ENCODE measurements at regions not wholly inside any gene's neighbourhood (a gene's known extent, or its start where the extent isn't known, plus 50 kb on each side); places are given as distances from the start of the nearest gene placed in this dataset.

DNA sequence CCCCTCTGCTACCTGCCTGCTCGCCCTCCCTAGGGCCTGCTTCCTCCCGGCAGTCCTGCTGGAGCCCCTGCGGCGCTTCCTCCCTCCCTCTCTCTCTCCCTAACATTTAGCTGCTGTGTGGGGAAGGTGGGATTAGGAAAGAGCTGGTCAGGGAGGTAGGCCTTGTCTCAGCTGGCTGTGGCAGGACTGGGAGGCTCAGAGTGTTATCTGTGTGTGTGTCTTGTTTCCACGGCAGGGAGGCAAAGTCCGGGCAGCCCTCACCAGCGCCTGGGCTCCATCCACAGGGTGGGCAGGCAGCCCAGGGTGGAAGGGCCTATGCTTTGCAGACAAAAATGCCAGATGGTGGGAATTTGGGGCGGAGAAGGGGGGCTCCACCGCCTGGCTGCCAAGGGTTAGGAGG, 105.7 kb downstream of the RPS24 start:
- Mint-ChIP-seq H3K9me3 (ENCODE audit: low read depth) (no peaks in the 10 kb centered on the region), H3K27ac (no peak overlapping the region), H3K36me3 (ENCODE audit: low read depth) (no peaks in the 10 kb centered on the region), H3K4me3 (no peak overlapping the region), H3K27me3 (peaks cover 11% of the 10 kb centered on the region), H3K4me1 (no peaks in the 10 kb centered on the region)
- POLR2A ChIA-PET: no interaction called here
- DNase-seq (no peak), ATAC-seq (no peak)
- intact Hi-C loops (cut with DNase I, micrococcal nuclease): no loop called here
- CTCF ChIA-PET: no interaction called here

DNA sequence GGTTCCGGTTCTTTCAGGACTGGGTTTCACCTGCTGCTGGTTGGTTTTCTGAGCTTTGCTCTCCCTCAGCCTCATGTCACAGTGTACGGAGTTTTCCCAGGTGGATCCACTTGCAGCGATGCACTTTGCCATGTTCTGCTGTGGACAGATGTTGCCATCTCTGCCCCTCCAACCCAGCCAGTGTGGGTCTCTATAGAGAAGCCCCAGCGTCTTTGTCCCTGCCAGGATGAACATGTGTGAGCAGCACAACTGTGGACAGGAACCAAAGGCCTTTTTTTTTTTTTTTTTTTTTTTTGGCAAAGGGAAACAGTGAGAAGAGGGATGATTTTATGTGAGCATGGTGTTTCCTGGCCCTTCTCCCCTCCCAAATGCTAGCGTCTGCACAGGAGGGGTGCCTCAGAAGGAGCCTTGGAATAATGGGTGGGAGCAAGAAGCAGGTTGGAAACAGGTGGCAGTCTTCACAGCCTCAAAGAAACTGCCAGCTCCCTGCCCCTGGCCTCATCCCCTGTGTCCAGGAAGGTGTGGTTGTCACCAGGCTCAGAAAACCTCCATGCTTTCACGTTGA, 106.5 kb downstream of the RPS24 start:
- Mint-ChIP-seq H3K36me3 (ENCODE audit: low read depth) (no peaks in the 10 kb centered on the region), H3K4me1 (no peaks in the 10 kb centered on the region), H3K27me3 (peaks cover 11% of the 10 kb centered on the region), H3K4me3 (no peak overlapping the region), H3K9me3 (ENCODE audit: low read depth) (no peaks in the 10 kb centered on the region), H3K27ac (no peak overlapping the region)
- DNase-seq: no peak
- no peak for ATAC-seq
- ChIA-PET CTCF (no interaction called here), POLR2A (no interaction called here)
- intact Hi-C loops (cut with DNase I, micrococcal nuclease): no loop called here

DNA sequence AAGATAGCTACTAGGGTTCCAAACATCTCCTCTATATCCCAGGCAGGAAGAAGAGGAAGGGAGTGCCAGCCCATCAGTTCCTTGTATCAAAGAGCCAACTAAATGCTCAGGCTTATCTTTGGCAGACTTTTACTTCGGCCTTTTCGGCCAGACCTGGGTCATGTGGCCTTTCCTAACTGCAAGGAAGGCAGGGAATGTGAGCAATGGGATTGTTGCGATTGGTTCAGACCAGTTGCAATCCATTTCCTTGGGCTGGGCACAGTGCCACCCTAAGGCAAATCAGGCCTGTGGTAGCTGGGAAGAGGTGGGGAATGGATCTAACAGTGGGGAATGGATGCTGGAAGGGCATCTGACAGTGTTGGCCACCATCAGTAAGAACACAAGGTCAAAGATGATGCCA, 109.9 kb downstream of the RPS24 start:
- H3K27me3 Mint-ChIP-seq: peaks cover 10% of the 10 kb centered on the region
- POLR2A ChIA-PET: no interaction called here
- no peak overlapping the region for H3K4me3 Mint-ChIP-seq
- no peaks in the 10 kb centered on the region for H3K36me3 Mint-ChIP-seq (ENCODE audit: low read depth)
- no peak overlapping the region for H3K27ac Mint-ChIP-seq
- intact Hi-C loops (cut with DNase I, micrococcal nuclease): no loop called here
- DNase-seq (no peak), ATAC-seq (no peak)
- CTCF ChIA-PET: no interaction called here
- H3K9me3 Mint-ChIP-seq (ENCODE audit: low read depth): no peaks in the 10 kb centered on the region
- H3K4me1 Mint-ChIP-seq: no peaks in the 10 kb centered on the region

DNA sequence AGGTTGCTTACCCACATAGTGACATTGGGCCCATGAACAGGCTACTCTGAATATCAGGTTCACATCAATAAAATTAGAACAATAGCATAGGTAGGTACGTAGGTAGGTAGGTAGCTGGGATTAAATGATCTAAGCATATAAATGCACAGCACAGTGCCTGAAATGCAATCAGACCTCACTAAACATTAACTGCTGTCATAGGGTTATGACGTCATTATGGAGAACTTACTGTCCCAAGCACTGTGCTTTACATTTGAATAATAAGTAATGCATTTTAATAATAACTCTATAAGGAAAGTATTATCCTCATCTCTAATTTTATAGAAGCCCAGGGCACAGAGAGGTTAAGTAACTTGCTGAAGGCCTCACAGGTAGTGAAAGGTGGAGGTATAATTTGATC, 112.5 kb downstream of the RPS24 start:
- Mint-ChIP-seq H3K27me3 (peaks cover 6% of the 10 kb centered on the region), H3K9me3 (ENCODE audit: low read depth) (no peaks in the 10 kb centered on the region), H3K4me3 (no peak overlapping the region), H3K27ac (no peak overlapping the region), H3K36me3 (ENCODE audit: low read depth) (no peaks in the 10 kb centered on the region), H3K4me1 (no peaks in the 10 kb centered on the region)
- DNase-seq (no peak), ATAC-seq (no peak)
- intact Hi-C loops (cut with DNase I, micrococcal nuclease): no loop called here
- CTCF ChIA-PET: interaction anchor here (0.5 kb wide), 1 partner anchor 23 kb away, joined by 3 read pairs; no protein-coding TSS in a partner anchor
- POLR2A ChIA-PET: no interaction called here

DNA sequence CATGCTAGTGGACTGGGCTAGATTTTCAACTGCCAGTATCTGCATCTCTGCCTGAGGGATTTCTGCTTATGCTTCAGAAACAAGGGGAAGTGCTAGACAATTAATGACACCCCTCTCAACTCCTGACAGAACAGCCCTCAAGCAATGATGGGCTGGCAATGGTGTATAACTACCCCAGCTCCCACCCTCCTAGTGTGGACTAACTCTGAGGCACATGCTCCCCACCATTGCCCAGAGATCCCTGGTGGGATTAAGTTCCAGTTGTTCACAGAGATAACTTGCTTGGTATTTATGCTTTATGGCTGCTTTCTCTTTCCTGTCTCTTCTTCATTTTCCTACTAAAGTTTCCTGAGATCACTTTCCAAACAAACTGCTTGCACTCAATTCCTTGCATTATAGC, 113.5 kb downstream of the RPS24 start:
- no peak for DNase-seq
- Mint-ChIP-seq H3K4me3 (no peak overlapping the region), H3K4me1 (no peaks in the 10 kb centered on the region), H3K36me3 (ENCODE audit: low read depth) (no peaks in the 10 kb centered on the region), H3K27me3 (peaks cover 2% of the 10 kb centered on the region), H3K27ac (no peak overlapping the region), H3K9me3 (ENCODE audit: low read depth) (no peaks in the 10 kb centered on the region)
- CTCF ChIA-PET: no interaction called here
- POLR2A ChIA-PET: no interaction called here
- ATAC-seq: no peak
- intact Hi-C loops (cut with DNase I, micrococcal nuclease): no loop called here

DNA sequence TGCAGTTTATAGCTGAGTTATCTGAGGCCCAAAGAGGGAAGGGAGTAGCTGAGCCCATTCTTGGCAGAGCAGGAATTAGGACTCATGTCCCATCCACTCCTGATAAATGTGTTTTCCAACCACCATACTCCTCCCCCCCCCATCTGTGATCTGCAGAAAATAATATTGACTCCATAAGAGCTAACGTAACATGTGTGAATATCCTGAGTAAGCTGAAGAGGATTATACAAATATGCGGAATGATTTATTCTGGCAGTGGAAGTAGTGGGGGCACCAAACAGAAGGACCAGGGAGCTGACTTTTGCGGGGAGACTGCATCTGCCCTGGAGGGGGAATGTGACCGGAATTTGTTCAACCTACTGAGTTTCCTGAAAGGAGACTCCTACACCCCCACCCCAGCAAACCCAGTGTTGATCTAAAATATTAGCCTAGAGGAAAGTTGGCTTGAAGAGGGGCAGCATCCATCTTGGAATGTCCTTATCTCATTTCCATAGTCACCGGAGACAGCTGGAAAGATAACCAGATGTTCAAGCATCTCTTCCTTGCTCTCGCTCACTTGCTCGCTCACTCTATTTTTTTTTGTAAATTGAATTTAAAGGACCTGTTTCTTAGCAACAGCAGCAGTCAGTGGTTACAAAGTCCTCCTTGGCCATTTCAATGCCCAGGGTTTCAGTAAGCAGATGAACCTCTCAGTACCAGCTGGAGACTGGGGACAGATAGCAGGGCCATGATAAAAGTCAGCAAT, 114.7 kb downstream of the RPS24 start:
- no peak for ATAC-seq
- Mint-ChIP-seq H3K9me3 (ENCODE audit: low read depth) (no peaks in the 10 kb centered on the region), H3K27ac (no peak overlapping the region), H3K4me3 (no peak overlapping the region), H3K4me1 (no peaks in the 10 kb centered on the region), H3K36me3 (ENCODE audit: low read depth) (no peaks in the 10 kb centered on the region), H3K27me3 (peaks cover 2% of the 10 kb centered on the region)
- ChIA-PET POLR2A (no interaction called here), CTCF (no interaction called here)
- DNase-seq: no peak
- intact Hi-C loops (cut with DNase I, micrococcal nuclease): no loop called here

DNA sequence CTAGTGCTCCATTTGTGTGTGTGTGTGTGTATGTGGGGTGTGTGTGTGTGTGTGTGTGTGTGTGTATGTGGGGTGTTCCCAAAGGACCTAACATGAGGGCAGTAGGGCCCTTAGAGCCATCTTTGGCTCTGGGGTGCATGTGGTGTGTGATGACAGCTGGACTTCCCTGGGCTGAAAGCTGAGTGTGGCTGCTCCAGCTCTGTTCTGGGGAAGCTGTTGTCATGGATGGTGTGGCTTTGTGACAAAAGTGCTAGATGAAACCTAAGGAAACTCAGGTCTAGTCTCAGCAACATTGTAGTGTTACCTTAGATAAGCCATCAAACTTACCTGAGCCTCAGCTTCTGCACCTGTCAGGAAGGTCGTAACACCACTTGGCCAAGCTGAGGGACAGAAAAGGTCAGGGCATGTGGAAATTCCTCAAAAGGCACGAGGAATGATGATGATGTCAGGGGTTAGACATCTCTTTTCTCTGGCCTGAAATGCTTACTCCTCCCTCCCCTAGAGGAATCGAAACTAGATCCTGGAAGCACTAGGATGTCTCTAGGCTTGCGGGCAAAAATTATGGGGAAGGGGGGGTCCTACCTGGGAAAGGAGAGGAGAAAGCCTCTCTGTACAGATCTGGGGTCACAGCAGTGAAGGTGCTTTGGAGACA, 115.4 kb downstream of the RPS24 start:
- no peaks in the 10 kb centered on the region for H3K36me3 Mint-ChIP-seq (ENCODE audit: low read depth)
- H3K4me3 Mint-ChIP-seq: no peak overlapping the region
- no peak overlapping the region for H3K27ac Mint-ChIP-seq
- POLR2A ChIA-PET: no interaction called here
- no peak for DNase-seq
- H3K9me3 Mint-ChIP-seq (ENCODE audit: low read depth): no peaks in the 10 kb centered on the region
- H3K4me1 Mint-ChIP-seq: no peaks in the 10 kb centered on the region
- CTCF ChIA-PET: no interaction called here
- peaks cover 2% of the 10 kb centered on the region for H3K27me3 Mint-ChIP-seq
- ATAC-seq: no peak
- intact Hi-C loops (cut with DNase I, micrococcal nuclease): no loop called here

DNA sequence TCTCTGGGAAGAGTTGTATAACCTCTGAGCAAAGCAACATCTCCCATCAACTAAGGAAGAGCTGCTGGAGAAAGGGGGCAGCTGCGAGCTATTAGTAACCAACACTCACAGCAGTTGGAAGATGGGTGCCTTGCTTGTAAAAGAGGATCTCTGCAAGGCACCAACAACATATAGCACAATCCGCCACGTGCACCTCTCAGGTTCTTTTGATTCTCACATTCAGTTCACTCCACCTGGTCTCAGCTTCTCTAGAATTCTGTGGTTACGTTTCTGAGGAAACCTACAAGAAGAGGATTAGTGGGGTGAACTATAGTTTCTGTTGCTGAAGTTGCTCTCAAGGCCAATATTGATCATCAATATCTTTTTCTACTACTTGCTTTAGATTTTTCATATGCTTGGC, 117.1 kb downstream of the RPS24 start:
- no peak overlapping the region for H3K4me3 Mint-ChIP-seq
- no peak for ATAC-seq
- no peaks in the 10 kb centered on the region for H3K9me3 Mint-ChIP-seq (ENCODE audit: low read depth)
- H3K27ac Mint-ChIP-seq: no peak overlapping the region
- intact Hi-C loops (cut with DNase I, micrococcal nuclease): no loop called here
- no peaks in the 10 kb centered on the region for H3K4me1 Mint-ChIP-seq
- POLR2A ChIA-PET: no interaction called here
- no peaks in the 10 kb centered on the region for H3K36me3 Mint-ChIP-seq (ENCODE audit: low read depth)
- DNase-seq: no peak
- H3K27me3 Mint-ChIP-seq: no peaks in the 10 kb centered on the region
- CTCF ChIA-PET: no interaction called here

DNA sequence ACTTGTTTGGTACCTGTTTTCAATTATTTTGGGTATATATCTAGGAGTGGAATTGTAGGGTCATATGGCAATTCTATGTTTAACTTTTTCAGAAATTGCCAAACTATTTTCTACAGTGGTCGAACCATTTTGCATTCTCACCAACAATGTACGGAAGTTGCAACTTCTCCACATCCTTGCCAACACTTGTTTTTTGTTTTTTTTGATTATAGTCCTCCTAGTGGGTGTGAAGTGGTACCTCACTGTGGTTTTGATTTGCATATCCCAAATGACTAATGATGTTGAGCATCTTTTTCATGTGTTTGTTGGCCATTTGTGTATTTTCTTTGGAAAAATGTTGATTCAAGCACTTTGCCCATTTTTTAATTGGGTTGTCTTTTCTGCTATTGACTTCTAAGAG, 122.1 kb downstream of the RPS24 start:
- DNase-seq (no peak), ATAC-seq (no peak)
- intact Hi-C loops (cut with DNase I, micrococcal nuclease): no loop called here
- ChIA-PET CTCF (no interaction called here), POLR2A (no interaction called here)
- H3K27ac Mint-ChIP-seq: no peak overlapping the region
- H3K4me1 Mint-ChIP-seq: no peaks in the 10 kb centered on the region
- no peaks in the 10 kb centered on the region for H3K36me3 Mint-ChIP-seq (ENCODE audit: low read depth)
- H3K4me3 Mint-ChIP-seq: no peak overlapping the region
- H3K9me3 Mint-ChIP-seq (ENCODE audit: low read depth): no peaks in the 10 kb centered on the region
- H3K27me3 Mint-ChIP-seq: peaks cover 2% of the 10 kb centered on the region

DNA sequence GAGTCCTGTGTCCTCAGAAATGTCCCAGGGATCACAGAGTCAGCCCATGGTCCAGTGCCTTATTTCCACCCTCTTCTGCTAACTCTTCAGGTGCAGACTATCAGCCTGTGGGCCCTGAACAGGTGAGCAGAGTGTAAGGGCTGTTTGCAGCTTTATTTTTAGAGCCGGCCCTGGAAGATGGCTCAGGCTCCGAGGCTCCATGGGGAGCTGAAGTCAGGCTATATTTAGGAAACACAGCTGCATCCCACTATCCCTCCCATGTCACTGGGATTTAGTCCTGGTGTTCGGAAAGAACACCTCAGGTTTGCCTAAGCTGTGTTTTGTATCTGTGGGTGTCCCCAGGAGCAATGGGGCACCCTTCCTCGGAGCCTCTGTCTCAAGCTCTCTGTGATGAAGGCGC, 126.9 kb downstream of the RPS24 start:
- Mint-ChIP-seq H3K27me3 (peaks cover 2% of the 10 kb centered on the region), H3K36me3 (ENCODE audit: low read depth) (no peaks in the 10 kb centered on the region), H3K9me3 (ENCODE audit: low read depth) (no peaks in the 10 kb centered on the region), H3K4me3 (no peak overlapping the region), H3K4me1 (no peaks in the 10 kb centered on the region), H3K27ac (no peak overlapping the region)
- ATAC-seq: no peak
- CTCF ChIA-PET: no interaction called here
- POLR2A ChIA-PET: no interaction called here
- DNase-seq: no peak
- intact Hi-C loops (cut with DNase I, micrococcal nuclease): no loop called here

DNA sequence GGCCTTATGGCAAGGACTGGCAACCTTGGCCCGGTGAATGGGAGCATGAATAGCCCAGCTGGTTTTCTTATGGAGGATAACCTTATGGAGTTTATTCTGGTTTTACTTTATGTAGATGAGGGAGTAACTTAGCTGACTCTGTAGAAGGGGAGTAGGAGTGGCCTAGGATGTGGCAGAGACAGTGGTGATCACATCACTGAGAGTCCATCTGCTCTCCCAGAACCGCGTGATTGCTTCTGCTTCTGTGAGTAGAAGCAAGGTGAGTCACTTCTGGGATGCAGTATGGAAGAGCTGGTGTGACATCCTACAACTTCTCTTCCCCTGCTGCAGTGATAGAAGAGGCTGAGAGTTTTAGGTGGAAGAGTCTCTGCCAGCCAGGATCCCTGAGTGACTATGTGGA, 129.2 kb downstream of the RPS24 start:
- DNase-seq (no peak), ATAC-seq (no peak)
- Mint-ChIP-seq H3K27ac (no peak overlapping the region), H3K36me3 (ENCODE audit: low read depth) (no peaks in the 10 kb centered on the region), H3K4me3 (no peak overlapping the region), H3K4me1 (no peaks in the 10 kb centered on the region), H3K27me3 (no peaks in the 10 kb centered on the region), H3K9me3 (ENCODE audit: low read depth) (no peaks in the 10 kb centered on the region)
- ChIA-PET CTCF (no interaction called here), POLR2A (no interaction called here)
- intact Hi-C loops (cut with DNase I, micrococcal nuclease): no loop called here

DNA sequence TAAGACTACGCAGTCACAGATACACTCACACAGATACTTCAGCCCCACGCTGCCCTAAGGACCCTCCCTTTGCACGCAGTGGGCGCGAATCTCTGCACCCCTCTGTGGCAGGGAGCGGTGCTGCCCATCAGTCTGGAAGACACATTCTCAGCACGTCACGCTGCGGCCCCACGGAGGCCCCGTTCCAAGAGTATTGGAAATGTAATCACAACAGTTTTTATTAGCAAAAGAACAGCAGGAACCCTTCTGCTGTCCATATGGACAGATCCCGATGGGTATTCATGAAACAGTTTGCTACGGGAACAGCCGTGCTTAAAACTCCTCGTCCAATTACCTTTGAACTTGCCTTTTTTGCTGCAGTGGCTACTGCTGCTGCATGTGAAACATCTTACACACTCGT, 131.0 kb downstream of the RPS24 start:
- ChIA-PET POLR2A (no interaction called here), CTCF (no interaction called here)
- ATAC-seq: no peak

More for the DNA sequence above, 131.0 kb downstream of the RPS24 start:
- Mint-ChIP-seq H3K4me1 (no peaks in the 10 kb centered on the region), H3K4me3 (no peak overlapping the region), H3K9me3 (ENCODE audit: low read depth) (no peaks in the 10 kb centered on the region), H3K36me3 (ENCODE audit: low read depth) (no peaks in the 10 kb centered on the region), H3K27me3 (no peaks in the 10 kb centered on the region), H3K27ac (no peak overlapping the region)
- intact Hi-C loops (cut with DNase I, micrococcal nuclease): no loop called here
- DNase-seq: no peak

Measured in activated CD4-positive, alpha-beta T cell treated with anti-CD3 and anti-CD28 coated beads for 36 hours (primary cell).